ENCODE measurements at regions not wholly inside any gene's neighbourhood (a gene's known extent, or its start where the extent isn't known, plus 50 kb on each side); places are given as distances from the start of the nearest gene placed in this dataset.

DNA sequence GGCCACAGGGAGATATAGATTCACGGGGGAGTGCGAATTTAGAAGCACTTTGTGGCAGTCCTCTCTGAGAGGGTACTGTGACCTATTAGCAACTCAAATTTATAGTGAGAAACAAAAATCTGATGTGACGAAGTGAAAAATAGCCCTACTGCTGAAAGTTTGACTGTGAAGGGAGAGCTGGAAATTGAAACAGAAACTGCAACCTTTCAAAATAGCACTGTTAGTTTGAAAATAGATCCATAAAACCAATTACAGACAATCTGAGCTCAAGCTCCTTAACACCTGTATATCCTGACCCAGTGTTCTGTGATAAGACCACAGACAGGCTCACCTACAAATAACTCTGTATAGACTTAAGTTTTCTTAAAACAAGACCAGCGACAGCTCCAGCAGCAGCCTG lies 420.1 kb downstream of the IRX1 start:
- BruUV-seq (replicated peaks), result no TSS peak
- CTCF ChIA-PET, result no interaction called here
- Histone ChIP-seq H3K4me3 (ENCODE audit: low read depth, low read length) (no peak overlapping the region), H3K9me3 (no peaks in the 10 kb centered on the region; the same call in 1 of the 2 replicates), H3K27me3 (replicated peaks; ENCODE audit: control insufficient read depth, insufficient read depth, low read length) (no peaks in the 10 kb centered on the region), H3K4me1 (no peaks in the 10 kb centered on the region), H3K36me3 (ENCODE audit: control insufficient read depth, insufficient read depth, low read length) (no peaks in the 10 kb centered on the region)
- intact Hi-C loops (cut with micrococcal nuclease; ENCODE audit: unreplicated experiment), result no loop called here
- Mint-ChIP-seq H3K4me1 (ENCODE audit: low read depth, unreplicated experiment) (no peaks in the 10 kb centered on the region), H3K27me3 (ENCODE audit: insufficient read depth, unreplicated experiment) (peaks cover 5% of the 10 kb centered on the region), H3K9me3 (ENCODE audit: unreplicated experiment) (no peaks in the 10 kb centered on the region), H3K36me3 (ENCODE audit: insufficient read depth, unreplicated experiment) (no peaks in the 10 kb centered on the region), H3K27ac (ENCODE audit: unreplicated experiment) (no peak overlapping the region), H3K4me3 (ENCODE audit: unreplicated experiment) (no peak overlapping the region)
- no peak for DNase-seq
- TF ChIP-seq CTCF (IDR thresholded peaks at IDR 0.05; ENCODE audit: insufficient read depth in 1 of 2, low read depth in 1 of 2, low read length in 1 of 2, severe bottlenecking in 1 of 2, unreplicated experiment in 1 of 2), result no peak
- POLR2A ChIA-PET, result no interaction called here

GRCh38 chr5:4017076-4017803 lies 421.6 kb downstream of the IRX1 start:
- intact Hi-C loops (cut with micrococcal nuclease; ENCODE audit: unreplicated experiment), result no loop called here
- no peaks in the 10 kb centered on the region for H3K9me3 Mint-ChIP-seq (ENCODE audit: unreplicated experiment)
- H3K4me1 ChIP-seq, result no peaks in the 10 kb centered on the region
- POLR2A ChIA-PET, result no interaction called here
- H3K4me1 Mint-ChIP-seq (ENCODE audit: low read depth, unreplicated experiment), result no peaks in the 10 kb centered on the region
- BruUV-seq (replicated peaks), result no TSS peak
- no peak for TF ChIP-seq CTCF (IDR thresholded peaks at IDR 0.05; ENCODE audit: insufficient read depth in 1 of 2, low read depth in 1 of 2, low read length in 1 of 2, severe bottlenecking in 1 of 2, unreplicated experiment in 1 of 2)
- H3K9me3 ChIP-seq, result no peaks in the 10 kb centered on the region; the same call in 1 of the 2 replicates
- CTCF ChIA-PET, result no interaction called here
- no peak for DNase-seq
- no peak overlapping the region for H3K4me3 Mint-ChIP-seq (ENCODE audit: unreplicated experiment)
- no peak overlapping the region for H3K27ac Mint-ChIP-seq (ENCODE audit: unreplicated experiment)
- H3K27me3 Mint-ChIP-seq (ENCODE audit: insufficient read depth, unreplicated experiment), result peaks cover 5% of the 10 kb centered on the region
- H3K4me3 ChIP-seq (ENCODE audit: low read depth, low read length), result no peak overlapping the region
- no peaks in the 10 kb centered on the region for H3K36me3 ChIP-seq (ENCODE audit: control insufficient read depth, insufficient read depth, low read length)
- no peaks in the 10 kb centered on the region for H3K27me3 ChIP-seq (replicated peaks; ENCODE audit: control insufficient read depth, insufficient read depth, low read length)
- H3K36me3 Mint-ChIP-seq (ENCODE audit: insufficient read depth, unreplicated experiment), result no peaks in the 10 kb centered on the region

GRCh38 chr5:4018007-4018406 lies 422.4 kb downstream of the IRX1 start:
- BruUV-seq (replicated peaks), result no TSS peak
- H3K27me3 ChIP-seq (replicated peaks; ENCODE audit: control insufficient read depth, insufficient read depth, low read length), result no peaks in the 10 kb centered on the region

More at GRCh38 chr5:4018007-4018406, 422.4 kb downstream of the IRX1 start:
- Histone ChIP-seq H3K4me1 (no peaks in the 10 kb centered on the region), H3K4me3 (ENCODE audit: low read depth, low read length) (no peak overlapping the region), H3K36me3 (ENCODE audit: control insufficient read depth, insufficient read depth, low read length) (no peaks in the 10 kb centered on the region), H3K9me3 (no peaks in the 10 kb centered on the region; the same call in 1 of the 2 replicates)
- TF ChIP-seq CTCF (IDR thresholded peaks at IDR 0.05; ENCODE audit: insufficient read depth in 1 of 2, low read depth in 1 of 2, low read length in 1 of 2, severe bottlenecking in 1 of 2, unreplicated experiment in 1 of 2), result no peak
- ChIA-PET POLR2A (no interaction called here), CTCF (no interaction called here)
- H3K27me3 Mint-ChIP-seq (ENCODE audit: insufficient read depth, unreplicated experiment), result peaks cover 8% of the 10 kb centered on the region
- no peaks in the 10 kb centered on the region for H3K36me3 Mint-ChIP-seq (ENCODE audit: insufficient read depth, unreplicated experiment)
- H3K4me3 Mint-ChIP-seq (ENCODE audit: unreplicated experiment), result no peak overlapping the region
- H3K9me3 Mint-ChIP-seq (ENCODE audit: unreplicated experiment), result no peaks in the 10 kb centered on the region
- intact Hi-C loops (cut with micrococcal nuclease; ENCODE audit: unreplicated experiment), result no loop called here
- no peak for DNase-seq
- H3K27ac Mint-ChIP-seq (ENCODE audit: unreplicated experiment), result no peak overlapping the region
- no peaks in the 10 kb centered on the region for H3K4me1 Mint-ChIP-seq (ENCODE audit: low read depth, unreplicated experiment)

Measured in Caco-2 (cell line).